GM12878 (cell line): ENCODE measurements at regions not wholly inside any gene's neighbourhood (a gene's known extent, or its start where the extent isn't known, plus 50 kb on each side); places are given as distances from the start of the nearest gene placed in this dataset.

Experiments
- ATAC-seq: fragments of 200-7000 bp; cut with Tn5 transposase; 3 replicates; pipeline ENCODE4 v1.9.1; 2020; ENCODE audit warnings: mild to moderate bottlenecking, moderate library complexity
- BruUV-seq: library from RNA; stranded (reverse); fragments of 400-500 nt; replicated peaks from 2 replicates; lab custom pipeline; 2021; lab: Mats Ljungman, UMichigan
- CTCF ChIA-PET: fragments of 300-600 bp; sonication (Branson Sonifier 250); formaldehyde crosslinking; extraction: SDS; loops from one replicate; lab custom pipeline; 2021; ENCODE audit warnings: inconsistent platforms; lab: Yijun Ruan, JAX
- POLR2A ChIA-PET: fragments of 350-600 bp; formaldehyde crosslinking; extraction: SDS; loops from one replicate; lab custom pipeline; 2021; ENCODE audit warnings: inconsistent platforms; lab: Charles Lee
- RAD21 ChIA-PET: fragments of 300-600 bp; sonication (Branson Sonifier 250); formaldehyde crosslinking; loops from one replicate; lab custom pipeline; 2023; ENCODE audit warnings: antibody characterized with exemption; ENCODE audit not compliant: unreplicated experiment; lab: Charles Lee
- SMC1A ChIA-PET: fragments of 300-600 bp; sonication (Branson Sonifier 250); formaldehyde crosslinking; loops from one replicate; lab custom pipeline; 2023; ENCODE audit not compliant: unreplicated experiment, uncharacterized antibody; lab: Charles Lee
- DNase-seq: peaks from one replicate; pipeline ENCODE4 v3.0.0-alpha.2; 2011; ENCODE audit warnings: low read depth, low spot score
- FAIRE-seq: peaks from 3 replicates; lab custom pipeline; 2011; peaks lifted over from hg19 to GRCh38; lab: Jason Lieb, UNC
- H2AFZ ChIP-seq: 2 replicates; pipeline ENCODE4 v1.6.0; 2011; ENCODE audit warnings: low read depth, low read length, control low read depth; ENCODE audit not compliant: control insufficient read depth
- H3K27ac ChIP-seq: 2 replicates; pipeline ENCODE4 v1.5.1; 2011; ENCODE audit warnings: control low read depth; ENCODE audit not compliant: control insufficient read depth, insufficient read depth
- H3K27me3 ChIP-seq, 2 experiments: replicated peaks in 1 of 2; 2 replicates each; pipeline versions ENCODE4 v1.6.0 to v1.6.1; 2011; ENCODE audit warnings: low read length in 1 of 2; ENCODE audit not compliant: control insufficient read depth in 2 of 2, insufficient read depth in 2 of 2
- H3K36me3 ChIP-seq, 2 experiments: 2 replicates each; pipeline ENCODE4 v1.5.1; 2011; ENCODE audit warnings: low read length in 1 of 2; ENCODE audit not compliant: control insufficient read depth in 2 of 2, insufficient read depth in 2 of 2
- H3K4me1 ChIP-seq: 2 replicates; pipeline ENCODE4 v1.6.1; 2011; ENCODE audit warnings: mild to moderate bottlenecking, low read length, moderate library complexity, mixed read lengths; ENCODE audit not compliant: control insufficient read depth, insufficient read depth
- H3K4me2 ChIP-seq: 2 replicates; pipeline ENCODE4 v1.6.0; 2011; ENCODE audit warnings: control low read depth; ENCODE audit not compliant: control insufficient read depth, insufficient read depth
- H3K4me3 ChIP-seq: fragments of 200-600 bp; sonication (generic); 2 replicates; pipeline ENCODE4 v1.5.1; 2016
- H3K79me2 ChIP-seq: 2 replicates; pipeline ENCODE4 v1.6.0; 2011; ENCODE audit warnings: low read length; ENCODE audit not compliant: control insufficient read depth, insufficient read depth
- H3K9ac ChIP-seq: 2 replicates; pipeline ENCODE4 v1.8.0; 2011; ENCODE audit warnings: low read length, control low read depth, mixed read lengths; ENCODE audit not compliant: control insufficient read depth, insufficient read depth
- H3K9me3 ChIP-seq: replicated peaks from 3 replicates; pipeline ENCODE4 v1.5.1; 2011; ENCODE audit warnings: mild to moderate bottlenecking, low read length; ENCODE audit not compliant: control insufficient read depth, insufficient read depth
- H4K20me1 ChIP-seq: 2 replicates; pipeline ENCODE4 v1.6.0; 2011; ENCODE audit not compliant: control insufficient read depth, insufficient read depth
- ATF7 ChIP-seq: fragments of 450-650 bp; IDR thresholded peaks from 2 replicates; pipeline ENCODE4 v1.6.1; 2016; ENCODE audit warnings: low read depth, mild to moderate bottlenecking
- BCL11A ChIP-seq: IDR thresholded peaks from 2 replicates; pipeline ENCODE4 v1.6.1; 2011; ENCODE audit warnings: low read depth, low read length
- GATAD2B ChIP-seq: fragments of 450-650 bp; conservative IDR thresholded peaks from 2 replicates; pipeline ENCODE4 v1.6.1; 2017; ENCODE audit warnings: low read depth, mild to moderate bottlenecking, moderate library complexity
- HDGF ChIP-seq: fragments of 450-650 bp; IDR thresholded peaks from 2 replicates; pipeline ENCODE4 v1.6.1; 2016; ENCODE audit warnings: antibody characterized with exemption
- RELA ChIP-seq: fragments of 450-650 bp; IDR thresholded peaks from 2 replicates; pipeline ENCODE4 v1.8.0; 2014; ENCODE audit warnings: borderline replicate concordance; ENCODE audit not compliant: partially characterized antibody
- WGBS: methylation state at CpG from one replicate; pipeline ENCODE4 v1.1.6; 2016; ENCODE audit warnings: low lambda C conversion rate; ENCODE audit not compliant: insufficient replicate concordance, insufficient coverage; ENCODE audit errors: missing lambda C conversion rate; 5-methylcytosine and 5-hydroxymethylcytosine counted together
- in situ Hi-C: fragments of 300-500 bp; cut with MboI; formaldehyde crosslinking; loops from 9 replicates; pipeline ENCODE4 v1.14.3; 2018; ENCODE audit warnings: mixed read lengths
- intact Hi-C: fragments of 100-400 bp; cut with micrococcal nuclease; formaldehyde crosslinking; loops from one replicate; pipeline ENCODE4 v1.14.2; 2022; ENCODE audit not compliant: unreplicated experiment
- TF ChIP-seq, protein P1 (sequence below): IDR thresholded peaks from 2 replicates; pipeline ENCODE4 v1.6.1; 2012; ENCODE audit warnings: low read depth, low read length, improper control_type of control experiment
- TF ChIP-seq, protein P2 (sequence below): fragments of 450-650 bp; conservative IDR thresholded peaks from 2 replicates; pipeline ENCODE4 v1.6.1; 2017; ENCODE audit warnings: mild to moderate bottlenecking, moderate library complexity

- Histone ChIP-seq H3K27me3 (no peaks in the 10 kb centered on the region), H3K36me3 (no peaks in the 10 kb centered on the region)
- POLR2A ChIA-PET, result no interaction called here
- TF ChIP-seq, protein P1, sequence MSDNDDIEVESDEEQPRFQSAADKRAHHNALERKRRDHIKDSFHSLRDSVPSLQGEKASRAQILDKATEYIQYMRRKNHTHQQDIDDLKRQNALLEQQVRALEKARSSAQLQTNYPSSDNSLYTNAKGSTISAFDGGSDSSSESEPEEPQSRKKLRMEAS, result no peak
- TF ChIP-seq BCL11A (no peak), RELA (no peak), GATAD2B (no peak), ATF7 (no peak), HDGF (no peak)
- TF ChIP-seq, protein P2, sequence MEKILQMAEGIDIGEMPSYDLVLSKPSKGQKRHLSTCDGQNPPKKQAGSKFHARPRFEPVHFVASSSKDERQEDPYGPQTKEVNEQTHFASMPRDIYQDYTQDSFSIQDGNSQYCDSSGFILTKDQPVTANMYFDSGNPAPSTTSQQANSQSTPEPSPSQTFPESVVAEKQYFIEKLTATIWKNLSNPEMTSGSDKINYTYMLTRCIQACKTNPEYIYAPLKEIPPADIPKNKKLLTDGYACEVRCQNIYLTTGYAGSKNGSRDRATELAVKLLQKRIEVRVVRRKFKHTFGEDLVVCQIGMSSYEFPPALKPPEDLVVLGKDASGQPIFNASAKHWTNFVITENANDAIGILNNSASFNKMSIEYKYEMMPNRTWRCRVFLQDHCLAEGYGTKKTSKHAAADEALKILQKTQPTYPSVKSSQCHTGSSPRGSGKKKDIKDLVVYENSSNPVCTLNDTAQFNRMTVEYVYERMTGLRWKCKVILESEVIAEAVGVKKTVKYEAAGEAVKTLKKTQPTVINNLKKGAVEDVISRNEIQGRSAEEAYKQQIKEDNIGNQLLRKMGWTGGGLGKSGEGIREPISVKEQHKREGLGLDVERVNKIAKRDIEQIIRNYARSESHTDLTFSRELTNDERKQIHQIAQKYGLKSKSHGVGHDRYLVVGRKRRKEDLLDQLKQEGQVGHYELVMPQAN, result no peak
- TF ChIP-seq, all 136 proteins: peak for 0
- no peak for DNase-seq
- RAD21 ChIA-PET, result no interaction called here
- no peak overlapping the region for H3K4me3 ChIP-seq
- in situ Hi-C loops (no loop called here), intact Hi-C loops (no loop called here)
- no peak overlapping the region for H3K9ac ChIP-seq
- no peaks in the 10 kb centered on the region for H3K4me1 ChIP-seq
- no peaks in the 10 kb centered on the region for H4K20me1 ChIP-seq
- no peak for ATAC-seq
- no peak for FAIRE-seq
- H3K9me3 ChIP-seq, result no peaks in the 10 kb centered on the region
- BruUV-seq, result no TSS peak
- H2AFZ ChIP-seq, result no peak overlapping the region
- no peak overlapping the region for H3K4me2 ChIP-seq
- H3K27ac ChIP-seq, result no peak overlapping the region
- 5% methylated on average over 1 of the region's 1 CpG for WGBS
- CTCF ChIA-PET, result no interaction called here
- SMC1A ChIA-PET, result interaction anchor here (0.9 kb wide), 1 partner anchor 53 kb away, joined by 3 read pairs; no protein-coding TSS in a partner anchor
- no peaks in the 10 kb centered on the region for H3K79me2 ChIP-seq
Observed at GRCh38 chr18:2390158-2390557, 181.1 kb downstream of the METTL4 start.
